KOPT-K1 (cell line): ENCODE measurements at regions not wholly inside any gene's neighbourhood (a gene's known extent, or its start where the extent isn't known, plus 50 kb on each side); places are given as distances from the start of the nearest gene placed in this dataset.

Experiments used
- H3K27ac ChIP-seq: fragments of 200-600 bp; sonication (generic); 2 replicates; pipeline ENCODE4 v1.5.1; 2016; ENCODE audit warnings: antibody characterized with exemption, mild to moderate bottlenecking, low read depth, low read length; ENCODE audit not compliant: poor library complexity, severe bottlenecking
- H3K36me3 ChIP-seq: fragments of 200-600 bp; sonication (generic); 2 replicates; pipeline ENCODE4 v1.5.1; 2017; ENCODE audit warnings: antibody characterized with exemption, mild to moderate bottlenecking, low read length, moderate library complexity; ENCODE audit not compliant: insufficient read depth
- H3K9me3 ChIP-seq: fragments of 200-600 bp; sonication (generic); 2 replicates; pipeline ENCODE4 v1.5.1; 2017; ENCODE audit warnings: antibody characterized with exemption, low read length, mild to moderate bottlenecking; ENCODE audit not compliant: insufficient read depth, poor library complexity, severe bottlenecking

GRCh38 chr12:127393896-127394295 lies 873.1 kb upstream of the TMEM132C start:
- no peak overlapping the region for H3K27ac ChIP-seq
- no peaks in the 10 kb centered on the region for H3K9me3 ChIP-seq
- no peaks in the 10 kb centered on the region for H3K36me3 ChIP-seq

DNA sequence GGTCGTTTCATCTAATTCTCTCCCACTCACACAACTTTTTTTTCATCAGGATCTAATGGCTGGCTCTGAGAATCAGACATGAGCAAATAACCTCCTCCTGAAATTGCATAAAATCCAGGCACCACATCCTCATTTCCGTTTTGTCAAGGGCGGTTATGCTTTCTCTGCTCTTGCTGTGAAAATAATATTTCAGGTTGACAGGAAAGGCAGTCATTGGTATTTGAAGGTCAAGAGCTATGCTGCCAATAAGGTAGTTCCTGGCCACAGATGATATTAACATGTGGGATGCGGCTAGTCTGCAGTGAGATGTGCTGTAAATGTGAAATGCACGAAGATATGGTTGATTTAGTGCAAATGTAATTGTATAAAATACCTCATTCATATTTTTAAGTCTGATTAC lies 870.2 kb upstream of the TMEM132C start:
- Histone ChIP-seq H3K9me3 (no peaks in the 10 kb centered on the region), H3K36me3 (no peaks in the 10 kb centered on the region), H3K27ac (no peak overlapping the region)

- H3K9me3 ChIP-seq, result no peaks in the 10 kb centered on the region
- no peak overlapping the region for H3K27ac ChIP-seq
- no peaks in the 10 kb centered on the region for H3K36me3 ChIP-seq
Observed at GRCh38 chr12:127398016-127398710, 868.8 kb upstream of the TMEM132C start.

DNA sequence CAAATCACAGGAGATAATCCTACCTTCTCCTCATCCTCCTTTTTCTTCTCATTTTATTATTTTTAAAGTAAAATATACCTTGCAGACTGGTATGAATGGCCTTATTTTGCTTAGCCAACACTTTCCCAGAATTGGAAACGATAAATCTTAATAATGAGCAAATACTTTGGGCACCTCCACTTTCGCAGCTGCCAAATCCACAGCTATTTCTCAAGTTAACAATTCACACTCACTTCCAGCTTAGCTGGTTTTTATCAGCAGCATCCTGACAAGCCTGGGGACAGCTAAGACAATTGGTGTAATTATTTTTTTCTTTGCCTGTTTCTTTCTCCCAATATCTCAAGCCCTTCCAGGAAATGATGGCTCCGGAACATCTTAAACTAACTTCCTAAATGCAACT lies 867.5 kb upstream of the TMEM132C start:
- Histone ChIP-seq H3K36me3 (no peaks in the 10 kb centered on the region), H3K9me3 (no peaks in the 10 kb centered on the region), H3K27ac (no peak overlapping the region)

GRCh38 chr12:127400221-127400620 lies 866.7 kb upstream of the TMEM132C start:
- Histone ChIP-seq H3K36me3 (no peaks in the 10 kb centered on the region), H3K27ac (no peak overlapping the region)

GRCh38 chr12:127401005-127401404 lies 866.0 kb upstream of the TMEM132C start:
- Histone ChIP-seq H3K36me3 (no peaks in the 10 kb centered on the region), H3K9me3 (no peaks in the 10 kb centered on the region), H3K27ac (no peak overlapping the region)

More at GRCh38 chr12:127400221-127400620, 866.7 kb upstream of the TMEM132C start:
- no peaks in the 10 kb centered on the region for H3K9me3 ChIP-seq

- Histone ChIP-seq H3K27ac (no peak overlapping the region), H3K36me3 (no peaks in the 10 kb centered on the region), H3K9me3 (no peaks in the 10 kb centered on the region)
Observed at GRCh38 chr12:127401536-127401935, 865.4 kb upstream of the TMEM132C start.

DNA sequence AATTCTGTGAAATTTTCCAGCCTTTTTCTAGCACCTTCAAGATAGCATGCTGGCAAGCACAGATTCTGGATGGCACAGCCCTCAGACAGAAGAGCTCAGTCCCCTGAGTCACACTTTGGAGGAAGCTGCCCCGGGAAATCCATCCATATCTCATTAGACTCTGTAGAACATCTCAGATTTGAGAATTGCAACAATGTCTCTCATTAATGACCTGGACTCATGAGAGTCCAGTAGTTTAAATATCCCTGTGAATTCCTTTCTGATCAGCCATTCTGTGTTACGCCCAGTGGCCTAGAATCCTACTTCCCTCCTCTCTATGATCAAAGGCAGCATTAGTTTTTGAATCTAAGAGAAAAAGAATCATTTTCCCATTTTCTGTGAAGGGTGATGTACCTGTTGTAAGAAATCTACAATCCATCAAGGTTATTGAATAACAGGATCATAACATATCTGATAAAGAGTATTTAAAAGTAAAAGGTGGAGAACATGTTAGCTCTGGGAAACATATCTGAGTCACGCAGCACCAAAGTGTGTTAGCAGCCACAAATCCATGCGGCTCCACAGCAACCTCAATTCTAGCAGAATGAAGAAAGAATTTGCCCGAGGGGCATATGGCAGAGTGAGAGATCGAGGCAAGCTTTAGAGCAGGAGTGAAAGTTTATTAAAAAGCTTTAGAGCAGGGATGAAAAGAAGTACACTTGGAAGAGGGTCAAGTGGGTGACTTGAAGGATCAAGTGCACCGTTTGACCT lies 855.6 kb upstream of the TMEM132C start:
- no peaks in the 10 kb centered on the region for H3K36me3 ChIP-seq
- H3K9me3 ChIP-seq, result no peaks in the 10 kb centered on the region
- H3K27ac ChIP-seq, result no peak overlapping the region

DNA sequence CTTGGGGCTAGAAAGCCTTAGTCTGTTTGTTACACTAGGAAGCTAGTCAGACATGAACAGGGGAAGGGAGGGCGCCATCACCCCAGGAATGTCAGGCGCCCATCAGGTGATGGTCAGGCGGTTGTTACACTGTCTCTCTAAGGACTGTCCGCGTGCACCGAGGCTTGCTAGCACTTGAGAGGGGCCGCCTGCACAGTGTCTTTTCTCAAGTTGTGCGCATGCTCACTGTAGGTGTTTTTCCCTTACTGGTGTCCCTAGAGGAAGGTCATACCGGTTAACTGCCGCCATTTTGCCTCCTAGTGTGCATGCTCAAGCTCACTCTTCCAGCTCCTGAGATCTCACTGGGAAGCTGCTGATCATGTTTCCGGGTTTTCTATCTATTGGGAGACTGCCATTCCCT lies 855.0 kb upstream of the TMEM132C start:
- no peaks in the 10 kb centered on the region for H3K36me3 ChIP-seq
- no peaks in the 10 kb centered on the region for H3K9me3 ChIP-seq
- no peak overlapping the region for H3K27ac ChIP-seq

- Histone ChIP-seq H3K9me3 (peaks cover 2% of the 10 kb centered on the region), H3K36me3 (no peaks in the 10 kb centered on the region), H3K27ac (no peak overlapping the region)
Observed at GRCh38 chr12:127412866-127413265, 854.1 kb upstream of the TMEM132C start.

GRCh38 chr12:127414186-127414585 lies 852.8 kb upstream of the TMEM132C start:
- no peak overlapping the region for H3K27ac ChIP-seq
- H3K36me3 ChIP-seq, result no peaks in the 10 kb centered on the region
- H3K9me3 ChIP-seq, result peaks cover 8% of the 10 kb centered on the region

DNA sequence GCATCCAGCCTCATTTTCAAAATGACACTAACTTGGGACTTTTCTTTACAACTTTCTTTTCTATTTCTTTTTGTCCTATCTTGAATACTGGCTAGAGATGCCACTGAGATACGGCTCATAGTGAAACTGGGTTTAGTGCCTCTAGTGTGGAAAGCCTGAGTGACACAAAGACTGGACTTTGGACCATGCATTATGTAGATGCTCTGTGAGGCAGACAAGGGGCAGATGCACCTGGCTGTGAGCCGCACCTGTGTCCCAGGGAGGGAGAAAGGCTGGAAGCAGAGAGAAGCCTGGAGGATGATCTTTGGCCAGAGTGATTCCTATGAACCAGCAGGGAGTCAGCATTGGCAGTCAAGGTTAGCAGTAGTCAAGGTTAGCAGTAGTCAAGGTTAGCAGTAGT lies 852.3 kb upstream of the TMEM132C start:
- Histone ChIP-seq H3K36me3 (no peaks in the 10 kb centered on the region), H3K9me3 (peaks cover 8% of the 10 kb centered on the region), H3K27ac (no peak overlapping the region)

GRCh38 chr12:127416796-127417195 lies 850.2 kb upstream of the TMEM132C start:
- peaks cover 8% of the 10 kb centered on the region for H3K9me3 ChIP-seq
- no peaks in the 10 kb centered on the region for H3K36me3 ChIP-seq
- no peak overlapping the region for H3K27ac ChIP-seq

DNA sequence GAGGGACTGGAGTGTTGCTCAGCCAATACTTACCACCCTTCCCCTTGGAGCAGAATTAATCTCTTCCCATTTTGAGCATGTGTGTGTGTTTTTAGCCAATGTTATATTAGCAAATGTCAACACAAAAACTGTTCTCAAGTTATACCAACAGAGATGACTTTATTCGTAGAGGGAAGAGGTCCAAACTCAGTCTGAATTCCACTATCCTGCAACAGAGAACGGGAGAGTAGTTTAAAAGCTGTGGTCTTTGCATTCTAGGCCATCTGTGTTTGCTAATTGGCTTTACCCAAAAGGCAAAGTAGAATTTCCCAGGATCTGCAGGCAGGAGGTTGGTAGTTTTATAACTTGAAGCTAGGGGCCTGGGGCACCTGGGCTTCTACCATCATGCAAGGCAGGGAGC lies 847.9 kb upstream of the TMEM132C start:
- Histone ChIP-seq H3K9me3 (peaks cover 8% of the 10 kb centered on the region), H3K36me3 (no peaks in the 10 kb centered on the region), H3K27ac (no peak overlapping the region)

GRCh38 chr12:127421614-127422013 lies 845.4 kb upstream of the TMEM132C start:
- Histone ChIP-seq H3K27ac (no peak overlapping the region), H3K9me3 (peaks cover 8% of the 10 kb centered on the region), H3K36me3 (no peaks in the 10 kb centered on the region)
